ENCODE measurements at regions not wholly inside any gene's neighbourhood (a gene's known extent, or its start where the extent isn't known, plus 50 kb on each side); places are given as distances from the start of the nearest gene placed in this dataset.

GRCh38 chr9:89808756-89809181 is 204.0 kb downstream of the GADD45G start:
- Mint-ChIP-seq H3K36me3 (ENCODE audit: low read depth) (no peaks in the 10 kb centered on the region), H3K9me3 (no peaks in the 10 kb centered on the region), H3K27ac (peak overlapping the region; percentile 95)

DNA sequence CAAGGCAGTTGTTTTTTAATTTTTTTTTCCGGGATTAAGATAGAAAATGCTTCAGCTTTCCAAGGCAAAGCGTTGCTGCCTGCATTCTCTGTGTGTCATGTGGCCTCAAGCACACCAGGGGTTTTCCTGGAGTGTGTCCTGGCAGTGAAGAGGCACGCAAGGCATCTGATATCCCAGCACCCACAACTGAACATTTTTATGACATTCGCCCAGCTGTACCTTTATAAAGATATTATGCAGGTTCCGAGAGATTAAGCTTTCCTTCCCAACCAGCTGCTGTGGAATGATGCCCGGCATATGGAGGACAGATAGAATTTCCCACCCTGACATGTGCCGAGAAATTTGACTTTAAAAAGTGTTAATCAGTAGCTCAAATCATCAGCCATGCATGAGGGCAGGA is 205.6 kb downstream of the GADD45G start:
- Mint-ChIP-seq H3K9me3 (no peaks in the 10 kb centered on the region), H3K27me3 (ENCODE audit: low read depth, poor library complexity) (peaks cover 12% of the 10 kb centered on the region), H3K27ac (no peak overlapping the region), H3K4me1 (peaks cover 84% of the 10 kb centered on the region), H3K4me3 (no peak overlapping the region), H3K36me3 (ENCODE audit: low read depth) (no peaks in the 10 kb centered on the region)
- TF ChIP-seq, protein P1, sequence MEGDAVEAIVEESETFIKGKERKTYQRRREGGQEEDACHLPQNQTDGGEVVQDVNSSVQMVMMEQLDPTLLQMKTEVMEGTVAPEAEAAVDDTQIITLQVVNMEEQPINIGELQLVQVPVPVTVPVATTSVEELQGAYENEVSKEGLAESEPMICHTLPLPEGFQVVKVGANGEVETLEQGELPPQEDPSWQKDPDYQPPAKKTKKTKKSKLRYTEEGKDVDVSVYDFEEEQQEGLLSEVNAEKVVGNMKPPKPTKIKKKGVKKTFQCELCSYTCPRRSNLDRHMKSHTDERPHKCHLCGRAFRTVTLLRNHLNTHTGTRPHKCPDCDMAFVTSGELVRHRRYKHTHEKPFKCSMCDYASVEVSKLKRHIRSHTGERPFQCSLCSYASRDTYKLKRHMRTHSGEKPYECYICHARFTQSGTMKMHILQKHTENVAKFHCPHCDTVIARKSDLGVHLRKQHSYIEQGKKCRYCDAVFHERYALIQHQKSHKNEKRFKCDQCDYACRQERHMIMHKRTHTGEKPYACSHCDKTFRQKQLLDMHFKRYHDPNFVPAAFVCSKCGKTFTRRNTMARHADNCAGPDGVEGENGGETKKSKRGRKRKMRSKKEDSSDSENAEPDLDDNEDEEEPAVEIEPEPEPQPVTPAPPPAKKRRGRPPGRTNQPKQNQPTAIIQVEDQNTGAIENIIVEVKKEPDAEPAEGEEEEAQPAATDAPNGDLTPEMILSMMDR (IDR thresholded peaks at IDR 0.05): no peak
- no peak for DNase-seq

More at GRCh38 chr9:89808756-89809181, 204.0 kb downstream of the GADD45G start:
- Mint-ChIP-seq H3K4me1 (peaks cover 79% of the 10 kb centered on the region), H3K4me3 (no peak overlapping the region), H3K27me3 (ENCODE audit: low read depth, poor library complexity) (peaks cover 16% of the 10 kb centered on the region)
- DNase-seq: no peak
- TF ChIP-seq, protein P1 (IDR thresholded peaks at IDR 0.05): no peak

DNA sequence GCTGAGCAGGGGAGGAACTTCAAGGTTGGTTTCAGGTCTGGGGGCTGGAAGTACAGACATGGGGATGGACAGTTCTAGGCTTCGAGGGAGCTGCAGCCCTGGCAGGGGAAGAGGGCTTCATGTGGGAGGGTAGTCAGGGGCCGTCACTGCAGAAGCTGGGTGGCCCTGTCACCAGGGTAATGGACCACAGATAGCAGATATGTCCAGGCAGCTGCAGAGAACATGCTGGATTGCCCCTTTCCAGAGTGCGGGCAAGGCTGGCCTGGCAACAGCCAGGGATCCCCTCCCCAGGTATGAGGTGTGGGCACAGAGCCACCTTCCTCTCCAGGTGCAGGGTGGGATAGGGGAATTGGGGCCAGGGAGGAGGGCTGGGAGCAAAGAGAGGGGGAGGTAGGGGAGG is 206.5 kb downstream of the GADD45G start:
- H3K36me3 Mint-ChIP-seq (ENCODE audit: low read depth): no peaks in the 10 kb centered on the region
- TF ChIP-seq, protein P1 (IDR thresholded peaks at IDR 0.05): no peak
- H3K27ac Mint-ChIP-seq: peak overlapping the region; percentile 53
- peaks cover 15% of the 10 kb centered on the region for H3K27me3 Mint-ChIP-seq (ENCODE audit: low read depth, poor library complexity)
- H3K4me3 Mint-ChIP-seq: no peak overlapping the region
- peaks cover 83% of the 10 kb centered on the region for H3K4me1 Mint-ChIP-seq
- no peak for DNase-seq
- no peaks in the 10 kb centered on the region for H3K9me3 Mint-ChIP-seq

DNA sequence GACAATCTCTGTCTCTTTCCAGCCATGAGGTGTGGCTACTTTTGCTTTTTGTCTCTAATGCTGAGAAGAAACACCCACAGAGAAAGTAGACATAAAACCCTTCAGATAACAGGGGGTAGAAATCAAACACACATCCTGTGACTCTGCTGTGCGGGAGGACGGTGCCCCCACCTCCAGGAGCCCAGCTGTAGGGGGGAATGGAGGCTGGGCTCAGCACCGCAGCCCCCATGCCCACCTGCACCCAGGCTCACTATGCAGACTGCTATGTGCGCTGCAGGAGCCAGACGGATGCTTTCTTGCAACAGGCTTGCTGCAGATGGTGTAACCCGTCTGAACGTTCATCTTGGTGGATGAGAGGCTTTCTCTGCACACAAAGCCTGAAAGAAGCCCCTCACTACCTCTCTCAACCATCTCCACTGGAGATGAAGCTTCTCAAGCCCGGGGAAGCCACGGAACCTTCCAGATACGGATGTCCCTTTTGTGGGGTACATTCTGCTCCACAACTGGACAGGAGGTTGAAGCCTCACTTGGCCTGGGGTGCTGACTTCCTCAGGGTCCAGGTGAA is 207.2 kb downstream of the GADD45G start:
- Mint-ChIP-seq H3K27me3 (ENCODE audit: low read depth, poor library complexity) (peaks cover 18% of the 10 kb centered on the region), H3K27ac (no peak overlapping the region), H3K9me3 (no peaks in the 10 kb centered on the region), H3K4me3 (no peak overlapping the region), H3K36me3 (ENCODE audit: low read depth) (no peaks in the 10 kb centered on the region), H3K4me1 (peaks cover 80% of the 10 kb centered on the region)
- DNase-seq: no peak
- TF ChIP-seq, protein P1 (IDR thresholded peaks at IDR 0.05): no peak

DNA sequence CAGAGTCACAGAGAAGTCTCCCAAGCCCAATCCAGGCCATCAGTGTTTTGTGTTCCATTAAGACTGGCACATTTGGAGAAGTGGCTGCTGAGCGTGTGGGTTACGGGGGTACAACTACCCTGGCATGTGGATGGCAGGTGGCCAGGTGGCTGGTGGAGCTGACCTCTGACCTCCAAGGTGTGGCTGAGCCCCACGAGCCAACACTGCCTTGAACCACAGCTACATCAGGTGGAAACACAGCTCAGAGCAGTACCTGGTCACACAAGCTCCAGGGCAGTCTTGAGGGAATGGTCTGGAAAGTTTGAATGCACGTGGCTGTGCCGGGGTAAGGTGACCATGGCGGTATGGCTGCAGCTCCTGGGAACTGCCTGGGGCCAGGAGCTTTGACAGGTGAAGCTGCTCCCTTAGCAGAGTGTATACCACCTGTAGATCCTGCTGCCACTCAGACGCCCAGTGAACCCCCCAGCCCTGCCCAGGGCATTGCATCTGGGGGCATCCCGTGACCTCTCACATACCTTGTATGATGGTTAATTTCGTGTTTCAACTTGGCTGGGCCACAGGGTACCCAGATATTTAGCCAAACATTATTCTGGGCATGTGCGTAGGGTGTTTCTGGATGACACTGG is 207.9 kb downstream of the GADD45G start:
- no peak for DNase-seq
- no peaks in the 10 kb centered on the region for H3K9me3 Mint-ChIP-seq
- H3K4me1 Mint-ChIP-seq: peaks cover 79% of the 10 kb centered on the region
- peaks cover 19% of the 10 kb centered on the region for H3K27me3 Mint-ChIP-seq (ENCODE audit: low read depth, poor library complexity)
- no peak overlapping the region for H3K4me3 Mint-ChIP-seq
- H3K36me3 Mint-ChIP-seq (ENCODE audit: low read depth): no peaks in the 10 kb centered on the region
- TF ChIP-seq, protein P1 (IDR thresholded peaks at IDR 0.05): no peak
- no peak overlapping the region for H3K27ac Mint-ChIP-seq

DNA sequence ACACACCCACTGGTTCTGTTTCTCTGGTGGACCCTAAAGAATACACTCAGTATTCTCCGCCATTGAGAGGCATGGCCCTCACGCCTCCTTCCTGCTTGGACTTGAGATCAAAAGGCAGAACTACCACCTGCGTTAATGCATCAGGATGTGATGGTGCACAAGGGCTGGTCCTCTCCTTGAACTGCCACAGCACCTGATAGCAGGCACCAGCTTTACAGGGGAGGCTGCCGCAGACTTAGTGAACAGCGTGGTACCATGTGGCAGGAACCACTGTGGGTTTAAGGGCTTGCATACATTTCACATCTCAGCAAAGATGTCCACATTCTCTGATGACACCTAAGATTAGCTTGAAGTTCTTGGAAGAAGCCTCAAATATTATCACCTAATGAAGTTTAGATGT is 208.7 kb downstream of the GADD45G start:
- H3K36me3 Mint-ChIP-seq (ENCODE audit: low read depth): no peaks in the 10 kb centered on the region
- H3K27ac Mint-ChIP-seq: no peak overlapping the region
- H3K9me3 Mint-ChIP-seq: no peaks in the 10 kb centered on the region
- H3K4me1 Mint-ChIP-seq: peaks cover 71% of the 10 kb centered on the region
- H3K27me3 Mint-ChIP-seq (ENCODE audit: low read depth, poor library complexity): peaks cover 20% of the 10 kb centered on the region
- no peak overlapping the region for H3K4me3 Mint-ChIP-seq
- no peak for DNase-seq
- TF ChIP-seq, protein P1 (IDR thresholded peaks at IDR 0.05): no peak
